Body of pancreas (tissue), 4 donors: ENCODE measurements at regions not wholly inside any gene's neighbourhood (a gene's known extent, or its start where the extent isn't known, plus 50 kb on each side); places are given as distances from the start of the nearest gene placed in this dataset.

ENCODE experiments used
- CTCF ChIP-seq, 7 experiments: fragments of 450-650 bp in 4 of 7; fragments of 200-600 bp in 3 of 7; sonication (generic) in 3 of 7; IDR thresholded peaks; one replicate each; pipeline ENCODE4 v1.5.1; 2016 to 2019; ENCODE audit warnings: antibody characterized with exemption in 7 of 7
- POLR2A ChIP-seq, 3 donors: fragments of 450-650 bp; IDR thresholded peaks; one replicate each; pipeline ENCODE4 v1.6.1; 2016; ENCODE audit warnings: antibody characterized with exemption in 3 of 3, mild to moderate bottlenecking in 2 of 3

DNA sequence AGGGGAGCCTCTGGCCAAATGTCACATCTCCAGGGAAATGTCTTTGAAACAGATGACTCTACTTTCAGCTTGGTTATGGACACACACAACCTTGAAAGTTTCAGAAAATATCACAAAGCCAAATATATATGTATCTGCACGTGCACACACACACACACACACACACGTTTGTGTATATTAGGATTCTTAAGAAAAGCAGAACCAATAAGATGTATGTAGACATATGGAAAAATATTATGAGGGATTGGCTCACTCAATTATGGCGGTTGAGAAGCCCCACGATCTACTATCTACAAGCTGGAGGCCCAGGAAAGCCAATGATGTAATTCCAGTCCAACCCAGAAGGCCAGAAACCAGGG is 194.9 kb downstream of the PALM2AKAP2 start:
- TF ChIP-seq CTCF (IDR thresholded peaks at IDR 0.05) (no peak), POLR2A (IDR thresholded peaks at IDR 0.05) (no peak)
